Activated naive CD4-positive, alpha-beta T cell treated with anti-CD3 and anti-CD28 coated beads, Interleukin-2, amount 50 U/mL, for 24 hours (primary cell): ENCODE measurements at regions not wholly inside any gene's neighbourhood (a gene's known extent, or its start where the extent isn't known, plus 50 kb on each side); places are given as distances from the start of the nearest gene placed in this dataset.
A peak's percentile ranks its signal among the peaks of the same experiment; 100 is the strongest.

Experiments
- H3K27ac Mint-ChIP-seq: one replicate; pipeline ENCODE4 v1.8.0; 2021; ENCODE audit warnings: mild to moderate bottlenecking, mixed read lengths
- H3K27me3 Mint-ChIP-seq: one replicate; pipeline ENCODE4 v1.8.0; 2021; ENCODE audit warnings: mixed read lengths
- H3K36me3 Mint-ChIP-seq: one replicate; pipeline ENCODE4 v1.8.0; 2021; ENCODE audit warnings: mixed read lengths
- H3K4me1 Mint-ChIP-seq: one replicate; pipeline ENCODE4 v1.8.0; 2021; ENCODE audit warnings: mixed read lengths
- H3K4me3 Mint-ChIP-seq: one replicate; pipeline ENCODE4 v1.8.0; 2021; ENCODE audit warnings: mild to moderate bottlenecking, mixed read lengths
- H3K9me3 Mint-ChIP-seq: one replicate; pipeline ENCODE4 v1.8.0; 2021; ENCODE audit warnings: mixed read lengths

GRCh38 chr6:137980777-137981176 lies 113.7 kb downstream of the TNFAIP3 start:
- Mint-ChIP-seq H3K27ac (no peak overlapping the region), H3K27me3 (no peaks in the 10 kb centered on the region), H3K9me3 (no peaks in the 10 kb centered on the region), H3K36me3 (no peaks in the 10 kb centered on the region), H3K4me1 (peaks cover 16% of the 10 kb centered on the region), H3K4me3 (no peak overlapping the region)

GRCh38 chr6:137981758-137982157 lies 114.7 kb downstream of the TNFAIP3 start:
- no peaks in the 10 kb centered on the region for H3K9me3 Mint-ChIP-seq
- peaks cover under 1% of the 10 kb centered on the region for H3K36me3 Mint-ChIP-seq
- no peak overlapping the region for H3K27ac Mint-ChIP-seq
- H3K27me3 Mint-ChIP-seq = no peaks in the 10 kb centered on the region
- H3K4me1 Mint-ChIP-seq = peaks cover 6% of the 10 kb centered on the region
- H3K4me3 Mint-ChIP-seq = no peak overlapping the region

GRCh38 chr6:137982418-137983189 lies 115.5 kb downstream of the TNFAIP3 start:
- H3K27ac Mint-ChIP-seq = no peak overlapping the region
- H3K36me3 Mint-ChIP-seq = peaks cover 1% of the 10 kb centered on the region
- H3K4me3 Mint-ChIP-seq = no peak overlapping the region
- no peaks in the 10 kb centered on the region for H3K27me3 Mint-ChIP-seq
- no peaks in the 10 kb centered on the region for H3K9me3 Mint-ChIP-seq
- H3K4me1 Mint-ChIP-seq = peaks cover 3% of the 10 kb centered on the region

GRCh38 chr6:137983269-137983668 lies 116.2 kb downstream of the TNFAIP3 start:
- Mint-ChIP-seq H3K27ac (peak overlapping the region; percentile 57), H3K36me3 (peaks cover 1% of the 10 kb centered on the region), H3K4me1 (peaks cover 3% of the 10 kb centered on the region), H3K4me3 (no peak overlapping the region), H3K9me3 (no peaks in the 10 kb centered on the region), H3K27me3 (no peaks in the 10 kb centered on the region)

- no peaks in the 10 kb centered on the region for H3K9me3 Mint-ChIP-seq
- peaks cover 1% of the 10 kb centered on the region for H3K27me3 Mint-ChIP-seq
- no peak overlapping the region for H3K27ac Mint-ChIP-seq
Observed at GRCh38 chr6:137989664-137990063, 117.6 kb downstream of the PERP start.

GRCh38 chr6:137995371-137995770 lies 111.8 kb downstream of the PERP start:
- Mint-ChIP-seq H3K27ac (no peak overlapping the region), H3K36me3 (no peaks in the 10 kb centered on the region)

More at GRCh38 chr6:137989664-137990063, 117.6 kb downstream of the PERP start:
- no peaks in the 10 kb centered on the region for H3K4me1 Mint-ChIP-seq
- no peak overlapping the region for H3K4me3 Mint-ChIP-seq
- peaks cover 1% of the 10 kb centered on the region for H3K36me3 Mint-ChIP-seq

GRCh38 chr6:137998461-137999019 lies 108.7 kb downstream of the PERP start:
- Mint-ChIP-seq H3K4me1 (peaks cover 5% of the 10 kb centered on the region), H3K9me3 (no peaks in the 10 kb centered on the region), H3K36me3 (no peaks in the 10 kb centered on the region), H3K27me3 (no peaks in the 10 kb centered on the region), H3K27ac (no peak overlapping the region), H3K4me3 (no peak overlapping the region)

More at GRCh38 chr6:137995371-137995770, 111.8 kb downstream of the PERP start:
- Mint-ChIP-seq H3K9me3 (no peaks in the 10 kb centered on the region), H3K4me1 (no peaks in the 10 kb centered on the region), H3K4me3 (no peak overlapping the region), H3K27me3 (peaks cover 1% of the 10 kb centered on the region)

- Mint-ChIP-seq H3K36me3 (no peaks in the 10 kb centered on the region), H3K9me3 (no peaks in the 10 kb centered on the region), H3K27me3 (peaks cover 2% of the 10 kb centered on the region), H3K4me3 (no peak overlapping the region), H3K4me1 (peaks cover 5% of the 10 kb centered on the region), H3K27ac (no peak overlapping the region)
Observed at GRCh38 chr6:137999815-138000214, 107.4 kb downstream of the PERP start.

- Mint-ChIP-seq H3K4me1 (peaks cover 9% of the 10 kb centered on the region), H3K27me3 (peaks cover 2% of the 10 kb centered on the region), H3K27ac (no peak overlapping the region), H3K36me3 (no peaks in the 10 kb centered on the region), H3K9me3 (no peaks in the 10 kb centered on the region), H3K4me3 (no peak overlapping the region)
Observed at GRCh38 chr6:138000941-138001340, 106.3 kb downstream of the PERP start.

- H3K27ac Mint-ChIP-seq = peak overlapping the region; percentile 30
- H3K4me3 Mint-ChIP-seq = no peak overlapping the region
- peaks cover 10% of the 10 kb centered on the region for H3K4me1 Mint-ChIP-seq
- H3K9me3 Mint-ChIP-seq = no peaks in the 10 kb centered on the region
- no peaks in the 10 kb centered on the region for H3K36me3 Mint-ChIP-seq
- H3K27me3 Mint-ChIP-seq = peaks cover 2% of the 10 kb centered on the region
Observed at GRCh38 chr6:138001750-138002349, 105.4 kb downstream of the PERP start.

- H3K4me3 Mint-ChIP-seq = no peak overlapping the region
- H3K4me1 Mint-ChIP-seq = peaks cover 10% of the 10 kb centered on the region
- H3K27ac Mint-ChIP-seq = no peak overlapping the region
- H3K9me3 Mint-ChIP-seq = no peaks in the 10 kb centered on the region
- peaks cover 2% of the 10 kb centered on the region for H3K27me3 Mint-ChIP-seq
- H3K36me3 Mint-ChIP-seq = no peaks in the 10 kb centered on the region
Observed at GRCh38 chr6:138004430-138005287, 102.6 kb downstream of the PERP start.

- Mint-ChIP-seq H3K4me3 (no peak overlapping the region), H3K4me1 (peaks cover 10% of the 10 kb centered on the region), H3K9me3 (no peaks in the 10 kb centered on the region), H3K36me3 (no peaks in the 10 kb centered on the region), H3K27me3 (peaks cover 2% of the 10 kb centered on the region), H3K27ac (no peak overlapping the region)
Observed at GRCh38 chr6:138005846-138006245, 101.4 kb downstream of the PERP start.

- Mint-ChIP-seq H3K9me3 (no peaks in the 10 kb centered on the region), H3K27ac (no peak overlapping the region)
Observed at GRCh38 chr6:138007014-138007472, 100.2 kb downstream of the PERP start.

GRCh38 chr6:138008791-138009190 lies 98.4 kb downstream of the PERP start:
- Mint-ChIP-seq H3K4me1 (peaks cover 5% of the 10 kb centered on the region), H3K27me3 (peaks cover 2% of the 10 kb centered on the region), H3K27ac (no peak overlapping the region), H3K4me3 (no peak overlapping the region), H3K9me3 (no peaks in the 10 kb centered on the region), H3K36me3 (no peaks in the 10 kb centered on the region)

More at GRCh38 chr6:138007014-138007472, 100.2 kb downstream of the PERP start:
- Mint-ChIP-seq H3K4me1 (peaks cover 5% of the 10 kb centered on the region), H3K4me3 (no peak overlapping the region), H3K27me3 (peaks cover 2% of the 10 kb centered on the region), H3K36me3 (no peaks in the 10 kb centered on the region)

GRCh38 chr6:138011413-138011812 lies 95.8 kb downstream of the PERP start:
- Mint-ChIP-seq H3K27me3 (no peaks in the 10 kb centered on the region), H3K4me3 (no peak overlapping the region), H3K9me3 (no peaks in the 10 kb centered on the region), H3K36me3 (no peaks in the 10 kb centered on the region), H3K4me1 (no peaks in the 10 kb centered on the region), H3K27ac (no peak overlapping the region)
